ENCODE measurements at regions not wholly inside any gene's neighbourhood (a gene's known extent, or its start where the extent isn't known, plus 50 kb on each side); places are given as distances from the start of the nearest gene placed in this dataset.

GRCh38 chr10:106308284-106308683 lies 856.2 kb downstream of the SORCS1 start:
- TF ChIP-seq CTCF (IDR thresholded peaks at IDR 0.05) (no peak), CREB1 (CRISPR knock-in tag; IDR thresholded peaks at IDR 0.05) (no peak), ELF4 (CRISPR knock-in tag; IDR thresholded peaks at IDR 0.05; ENCODE audit: low read depth) (no peak), NR2C2 (CRISPR knock-in tag; IDR thresholded peaks at IDR 0.05) (no peak), ZNF263 (CRISPR knock-in tag; IDR thresholded peaks at IDR 0.05; ENCODE audit: low read depth) (no peak), CBFB (CRISPR knock-in tag; IDR thresholded peaks at IDR 0.05; ENCODE audit: low read depth) (no peak), EMX1 (CRISPR knock-in tag; IDR thresholded peaks at IDR 0.05) (no peak), ZNF423 (CRISPR knock-in tag; IDR thresholded peaks at IDR 0.05) (no peak), MLX (CRISPR knock-in tag; IDR thresholded peaks at IDR 0.05) (no peak), CREM (CRISPR knock-in tag; IDR thresholded peaks at IDR 0.05) (no peak)
